ENCODE measurements at regions not wholly inside any gene's neighbourhood (a gene's known extent, or its start where the extent isn't known, plus 50 kb on each side); places are given as distances from the start of the nearest gene placed in this dataset.

DNA sequence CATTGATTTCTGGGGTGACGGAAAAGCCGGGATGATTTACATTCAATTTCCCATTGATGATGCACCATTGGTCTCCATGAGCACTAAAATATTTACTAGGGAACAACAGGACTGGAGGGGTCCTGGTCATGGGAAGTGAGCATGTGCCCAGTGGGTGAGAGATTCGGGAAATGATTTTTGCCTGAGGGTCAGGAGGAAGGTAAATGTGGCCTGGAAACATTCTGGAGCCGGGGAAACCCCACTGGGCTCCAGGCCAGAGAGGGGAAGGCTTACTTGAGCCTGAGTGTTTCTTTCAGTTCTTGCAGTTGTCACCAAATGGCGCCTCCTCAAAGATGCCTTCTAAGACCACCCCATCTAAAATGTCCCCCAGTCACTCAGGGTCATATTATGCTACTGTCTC is 532.3 kb upstream of the TBX3 start:
- Histone ChIP-seq H3K9me2 (no peaks in the 10 kb centered on the region), H3K9ac (no peak overlapping the region), H3K79me2 (ENCODE audit: insufficient read depth) (no peaks in the 10 kb centered on the region), H2AFZ (ENCODE audit: low read depth) (no peak overlapping the region), H3F3A (replicated peaks; ENCODE audit: insufficient read depth) (no peaks in the 10 kb centered on the region), H3K4me3 (ENCODE audit: low read depth in 2 of 2, low read length in 1 of 2) (no peak overlapping the region), H3K4me2 (no peak overlapping the region), H3K4me1 (ENCODE audit: control insufficient read depth in 1 of 2, insufficient read depth in 2 of 2, low read depth in 1 of 2, low read length in 1 of 2) (peaks cover 0 to 9% of the 10 kb centered on the region in 2 experiments; a peak in 2 of 4 replicates), H3K27ac (ENCODE audit: low read depth in 2 of 2, low read length in 1 of 2) (no peak overlapping the region), H3K36me3 (replicated peaks in 1 of 2; ENCODE audit: control insufficient read depth in 1 of 2, insufficient read depth in 2 of 2, low read length in 1 of 2) (no peaks in the 10 kb centered on the region), H4K20me1 (ENCODE audit: insufficient read depth) (no peaks in the 10 kb centered on the region), H3K27me3 (ENCODE audit: insufficient read depth) (no peaks in the 10 kb centered on the region), H3K9me3 (no peaks in the 10 kb centered on the region)
- TF ChIP-seq POLR2AphosphoS5 (IDR thresholded peaks at IDR 0.05; ENCODE audit: low read depth, low read length) (no peak), MXI1 (IDR thresholded peaks at IDR 0.05; ENCODE audit: low read depth, low read length) (no peak), SMC3 (IDR thresholded peaks at IDR 0.05; ENCODE audit: low read depth, low read length) (no peak), TCF12 (IDR thresholded peaks at IDR 0.05) (no peak), CHD2 (IDR thresholded peaks at IDR 0.05; ENCODE audit: low read length, partially characterized antibody) (no peak), GABPA (IDR thresholded peaks at IDR 0.05; ENCODE audit: low read depth) (no peak), MEF2A (IDR thresholded peaks at IDR 0.05; ENCODE audit: borderline replicate concordance, low read depth) (no peak), RAD21 (IDR thresholded peaks at IDR 0.05; ENCODE audit: low read length) (no peak), GATA2 (CRISPR knock-in tag; IDR thresholded peaks at IDR 0.05) (no peak)
- TF ChIP-seq, protein P1, sequence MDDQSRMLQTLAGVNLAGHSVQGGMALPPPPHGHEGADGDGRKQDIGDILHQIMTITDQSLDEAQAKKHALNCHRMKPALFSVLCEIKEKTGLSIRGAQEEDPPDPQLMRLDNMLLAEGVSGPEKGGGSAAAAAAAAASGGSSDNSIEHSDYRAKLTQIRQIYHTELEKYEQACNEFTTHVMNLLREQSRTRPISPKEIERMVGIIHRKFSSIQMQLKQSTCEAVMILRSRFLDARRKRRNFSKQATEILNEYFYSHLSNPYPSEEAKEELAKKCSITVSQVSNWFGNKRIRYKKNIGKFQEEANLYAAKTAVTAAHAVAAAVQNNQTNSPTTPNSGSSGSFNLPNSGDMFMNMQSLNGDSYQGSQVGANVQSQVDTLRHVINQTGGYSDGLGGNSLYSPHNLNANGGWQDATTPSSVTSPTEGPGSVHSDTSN (IDR thresholded peaks at IDR 0.05) = no peak
- DNase-seq = no peak
- ChIA-PET CTCF (interaction anchor here (0.6 kb wide), 1 partner anchor 11 kb away, joined by 3 read pairs; no protein-coding TSS in a partner anchor), POLR2A (no interaction called here)
- WGBS (ENCODE audit: low lambda C conversion rate) = 56% methylated on average over 5 of the region's 5 CpGs

DNA sequence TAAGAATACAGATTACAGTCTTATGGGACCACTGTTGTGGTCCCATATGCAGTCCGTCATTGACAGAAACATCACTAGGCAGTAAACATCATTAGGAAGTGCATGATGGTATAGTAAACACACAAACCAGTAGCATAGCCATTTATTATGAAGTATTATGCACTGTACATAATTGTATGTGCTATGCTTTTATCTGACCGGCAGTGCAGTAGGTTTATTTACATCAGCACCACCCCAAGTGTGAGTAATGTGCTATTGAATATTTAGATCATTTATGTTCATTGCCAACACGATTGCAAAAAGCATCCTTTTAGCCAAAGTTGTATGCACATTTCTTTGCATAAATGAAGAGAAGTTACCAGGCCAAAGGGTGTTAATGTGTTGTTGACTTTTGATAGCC is 531.6 kb upstream of the TBX3 start:
- Histone ChIP-seq H2AFZ (ENCODE audit: low read depth) (no peak overlapping the region), H3K79me2 (ENCODE audit: insufficient read depth) (no peaks in the 10 kb centered on the region), H3K4me1 (ENCODE audit: control insufficient read depth in 1 of 2, insufficient read depth in 2 of 2, low read depth in 1 of 2, low read length in 1 of 2) (peaks cover 0 to 9% of the 10 kb centered on the region in 2 experiments; a peak in 2 of 4 replicates), H3F3A (replicated peaks; ENCODE audit: insufficient read depth) (no peaks in the 10 kb centered on the region), H3K27me3 (ENCODE audit: insufficient read depth) (no peaks in the 10 kb centered on the region), H3K9me2 (no peaks in the 10 kb centered on the region), H3K4me3 (ENCODE audit: low read depth in 2 of 2, low read length in 1 of 2) (no peak overlapping the region), H3K9me3 (no peaks in the 10 kb centered on the region), H3K36me3 (replicated peaks in 1 of 2; ENCODE audit: control insufficient read depth in 1 of 2, insufficient read depth in 2 of 2, low read length in 1 of 2) (no peaks in the 10 kb centered on the region), H3K4me2 (no peak overlapping the region), H3K27ac (ENCODE audit: low read depth in 2 of 2, low read length in 1 of 2) (no peak overlapping the region), H3K9ac (no peak overlapping the region), H4K20me1 (ENCODE audit: insufficient read depth) (no peaks in the 10 kb centered on the region)
- no peak for DNase-seq
- ChIA-PET POLR2A (no interaction called here), CTCF (interaction anchor here (1.1 kb wide), 1 partner anchor 30 kb away, joined by 4 read pairs; no protein-coding TSS in a partner anchor)
- 79% methylated on average over 3 of the region's 3 CpGs for WGBS (ENCODE audit: low lambda C conversion rate)
- no peak for TF ChIP-seq MEF2A (IDR thresholded peaks at IDR 0.05; ENCODE audit: borderline replicate concordance, low read depth)
- no peak for TF ChIP-seq RAD21 (IDR thresholded peaks at IDR 0.05; ENCODE audit: low read length)

DNA sequence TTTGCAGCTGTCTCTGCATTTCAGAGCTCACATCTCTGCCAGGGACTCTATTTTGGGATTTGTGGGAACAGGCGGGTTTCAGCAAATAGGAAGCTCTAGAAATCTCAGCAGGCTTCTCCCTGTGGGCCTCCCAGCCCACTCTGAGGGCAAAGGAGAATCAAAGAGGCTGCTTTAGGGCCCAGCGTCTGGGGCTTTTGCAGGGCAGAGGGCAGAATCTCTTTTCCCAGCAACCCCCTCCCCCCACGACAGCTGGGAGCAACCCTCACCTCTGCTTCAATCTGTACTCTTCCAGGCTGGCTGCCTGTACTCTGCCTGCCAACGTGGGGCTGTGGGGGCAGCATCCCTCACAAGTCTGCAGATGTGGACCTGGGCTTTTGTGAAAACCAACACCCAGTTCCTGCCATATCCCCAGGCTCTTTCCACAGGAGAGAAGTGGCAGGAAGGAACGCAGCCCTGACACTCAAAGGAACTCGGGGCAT is 529.6 kb upstream of the TBX3 start:
- H3K27ac ChIP-seq (ENCODE audit: low read depth in 2 of 2, low read length in 1 of 2) = peak overlapping the region in 1 of 2 experiments; percentile 73; a peak in 2 of 4 replicates
- H3K9me2 ChIP-seq = no peaks in the 10 kb centered on the region
- no peak overlapping the region for H3K9ac ChIP-seq
- H3K27me3 ChIP-seq (ENCODE audit: insufficient read depth) = no peaks in the 10 kb centered on the region
- H3K79me2 ChIP-seq (ENCODE audit: insufficient read depth) = no peaks in the 10 kb centered on the region
- no peak overlapping the region for H3K4me2 ChIP-seq
- DNase-seq = peak; percentile 61
- TF ChIP-seq EZH2phosphoT487 (IDR thresholded peaks at IDR 0.05; ENCODE audit: borderline replicate concordance, low read depth) (no peak), RCOR1 (IDR thresholded peaks at IDR 0.05; ENCODE audit: low read length) (no peak), GATA2 (CRISPR knock-in tag; IDR thresholded peaks at IDR 0.05) (0 out of 2 replicates have a peak, but pooled peaks have one; percentile 3), ELF1 (IDR thresholded peaks at IDR 0.05) (no peak), CHD2 (IDR thresholded peaks at IDR 0.05; ENCODE audit: low read length, partially characterized antibody) (peak; percentile 4), TAF1 (IDR thresholded peaks at IDR 0.05; ENCODE audit: borderline replicate concordance, low read depth, low read length) (no peak)
- H3K36me3 ChIP-seq (replicated peaks in 1 of 2; ENCODE audit: control insufficient read depth in 1 of 2, insufficient read depth in 2 of 2, low read length in 1 of 2) = no peaks in the 10 kb centered on the region
- H3F3A ChIP-seq (replicated peaks; ENCODE audit: insufficient read depth) = no peaks in the 10 kb centered on the region
- no peak overlapping the region for H2AFZ ChIP-seq (ENCODE audit: low read depth)
- ChIA-PET CTCF (interaction anchor here (0.7 to 0.9 kb wide), 2 partner anchors 17 to 22 kb away, joined by 3 to 4 read pairs; no protein-coding TSS in a partner anchor), POLR2A (interaction anchor here (1.4 kb wide), 1 partner anchor 530 kb away, joined by 4 read pairs; the partner anchor contains the start of gene TBX3)
- no peaks in the 10 kb centered on the region for H4K20me1 ChIP-seq (ENCODE audit: insufficient read depth)
- H3K4me1 ChIP-seq (ENCODE audit: control insufficient read depth in 1 of 2, insufficient read depth in 2 of 2, low read depth in 1 of 2, low read length in 1 of 2) = peaks cover 0 to 17% of the 10 kb centered on the region in 2 experiments; a peak in 2 of 4 replicates
- H3K4me3 ChIP-seq (ENCODE audit: low read depth in 2 of 2, low read length in 1 of 2) = no peak overlapping the region
- 59% methylated on average over 6 of the region's 6 CpGs for WGBS (ENCODE audit: low lambda C conversion rate)
- no peaks in the 10 kb centered on the region for H3K9me3 ChIP-seq

Measured in SK-N-SH (cell line).